Ishikawa (cell line): ENCODE measurements at regions not wholly inside any gene's neighbourhood (a gene's known extent, or its start where the extent isn't known, plus 50 kb on each side); places are given as distances from the start of the nearest gene placed in this dataset.

ENCODE experiments used
- CEBPB ChIP-seq: IDR thresholded peaks from 2 replicates; pipeline ENCODE4 v1.6.1; 2012
- CREB1 ChIP-seq: IDR thresholded peaks from 2 replicates; pipeline ENCODE4 v1.6.1; 2012; ENCODE audit warnings: low read depth
- EGR1 ChIP-seq: IDR thresholded peaks from 2 replicates; pipeline ENCODE4 v1.6.1; 2012
- EP300 ChIP-seq: IDR thresholded peaks from 2 replicates; pipeline ENCODE4 v1.6.1; 2012; ENCODE audit warnings: borderline replicate concordance
- FOXM1 ChIP-seq: IDR thresholded peaks from 2 replicates; pipeline ENCODE4 v1.6.1; 2012; ENCODE audit warnings: low read depth, borderline replicate concordance
- NFIC ChIP-seq: IDR thresholded peaks from 2 replicates; pipeline ENCODE4 v1.6.1; 2012
- RAD21 ChIP-seq: IDR thresholded peaks from 2 replicates; pipeline ENCODE4 v1.6.1; 2012; ENCODE audit warnings: low read depth
- TAF1 ChIP-seq: IDR thresholded peaks from 2 replicates; pipeline ENCODE4 v1.6.1; 2012; ENCODE audit warnings: low read depth, mild to moderate bottlenecking
- TCF12 ChIP-seq: IDR thresholded peaks from 2 replicates; pipeline ENCODE4 v1.6.1; 2012; ENCODE audit warnings: low read depth
- TEAD4 ChIP-seq: IDR thresholded peaks from 2 replicates; pipeline ENCODE4 v1.6.1; 2012
- YY1 ChIP-seq: IDR thresholded peaks from 2 replicates; pipeline ENCODE4 v1.6.1; 2012; ENCODE audit warnings: low read depth
- ZBTB7A ChIP-seq: IDR thresholded peaks from 2 replicates; pipeline ENCODE4 v1.6.1; 2012; ENCODE audit warnings: low read depth
- TF ChIP-seq, protein P1 (sequence below): IDR thresholded peaks from 2 replicates; pipeline ENCODE4 v1.6.1; 2012; ENCODE audit warnings: low read depth, mild to moderate bottlenecking
- TF ChIP-seq, protein P2 (sequence below): IDR thresholded peaks from 2 replicates; pipeline ENCODE4 v1.6.1; 2012
- TF ChIP-seq, protein P3 (sequence below): IDR thresholded peaks from 2 replicates; pipeline ENCODE4 v1.6.1; 2012

DNA sequence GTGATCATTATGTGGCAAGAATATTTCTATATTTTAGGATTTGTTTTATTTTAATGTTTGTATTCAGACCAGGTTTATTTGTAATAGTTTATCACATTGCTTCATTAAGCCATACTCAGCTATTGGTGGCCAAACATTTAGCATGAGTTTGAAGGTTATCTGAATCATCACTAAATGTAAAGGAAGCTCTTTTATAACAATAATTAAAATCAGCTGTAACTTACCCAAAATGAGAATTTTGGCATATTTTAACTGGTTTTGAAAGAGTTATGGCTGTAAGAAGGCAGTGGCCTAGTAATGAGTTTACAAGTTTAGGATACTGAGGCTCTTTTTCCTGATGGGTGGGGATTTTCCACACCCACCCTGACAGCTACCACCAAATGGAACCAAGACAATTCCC lies 177.8 kb downstream of the EN1 start:
- TF ChIP-seq TCF12, result no peak

DNA sequence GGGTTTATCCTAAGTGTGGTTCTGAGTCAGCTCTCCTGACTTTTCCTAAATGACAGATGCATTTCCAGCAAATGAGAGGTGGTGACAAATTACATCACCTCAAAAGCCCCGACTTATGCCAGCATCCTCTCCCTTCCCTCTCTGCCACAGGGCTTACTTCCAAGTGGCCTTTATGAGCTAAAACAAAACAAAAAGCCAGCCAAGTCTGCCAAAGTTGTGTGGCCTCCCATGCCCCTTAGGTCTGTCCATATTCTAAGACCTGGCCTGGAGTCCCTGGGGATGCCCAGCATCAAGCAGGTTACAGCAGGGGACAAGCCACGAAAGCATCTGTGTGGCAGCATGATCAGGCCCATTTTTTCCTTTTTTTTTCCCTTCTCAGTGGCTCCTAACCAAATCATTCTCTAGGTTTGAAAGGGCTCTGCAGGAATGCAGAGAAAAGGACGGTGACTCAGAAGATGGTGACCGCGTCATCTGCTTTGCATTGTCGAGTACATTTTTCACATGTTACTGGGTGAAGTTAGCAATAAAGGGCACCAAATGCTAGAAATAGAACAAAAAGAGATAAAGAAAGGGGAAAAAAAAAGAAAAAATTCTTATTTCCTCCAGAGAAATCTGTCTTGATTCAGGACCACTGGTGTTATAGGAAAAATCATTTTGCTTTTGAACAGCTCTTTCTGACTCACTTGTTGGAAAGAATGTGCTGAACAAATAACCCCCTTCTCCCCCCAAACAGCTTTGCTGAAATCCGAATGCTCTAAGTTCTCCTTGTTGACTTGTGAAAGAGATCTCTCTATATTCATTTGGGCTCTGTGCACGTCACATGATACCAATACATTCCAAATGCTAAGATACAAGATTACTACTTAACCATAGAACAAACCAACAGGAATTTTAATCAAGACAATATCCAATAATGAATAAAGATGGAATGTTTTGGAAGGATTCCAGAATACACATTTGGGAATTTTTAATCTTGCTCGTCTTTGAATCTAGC lies 178.7 kb downstream of the EN1 start:
- no peak for TF ChIP-seq YY1
- no peak for TF ChIP-seq EGR1
- TF ChIP-seq CEBPB, result no peak
- no peak for TF ChIP-seq EP300
- TF ChIP-seq TEAD4, result no peak
- no peak for TF ChIP-seq TCF12
- no peak for TF ChIP-seq TAF1
- TF ChIP-seq, protein P1, sequence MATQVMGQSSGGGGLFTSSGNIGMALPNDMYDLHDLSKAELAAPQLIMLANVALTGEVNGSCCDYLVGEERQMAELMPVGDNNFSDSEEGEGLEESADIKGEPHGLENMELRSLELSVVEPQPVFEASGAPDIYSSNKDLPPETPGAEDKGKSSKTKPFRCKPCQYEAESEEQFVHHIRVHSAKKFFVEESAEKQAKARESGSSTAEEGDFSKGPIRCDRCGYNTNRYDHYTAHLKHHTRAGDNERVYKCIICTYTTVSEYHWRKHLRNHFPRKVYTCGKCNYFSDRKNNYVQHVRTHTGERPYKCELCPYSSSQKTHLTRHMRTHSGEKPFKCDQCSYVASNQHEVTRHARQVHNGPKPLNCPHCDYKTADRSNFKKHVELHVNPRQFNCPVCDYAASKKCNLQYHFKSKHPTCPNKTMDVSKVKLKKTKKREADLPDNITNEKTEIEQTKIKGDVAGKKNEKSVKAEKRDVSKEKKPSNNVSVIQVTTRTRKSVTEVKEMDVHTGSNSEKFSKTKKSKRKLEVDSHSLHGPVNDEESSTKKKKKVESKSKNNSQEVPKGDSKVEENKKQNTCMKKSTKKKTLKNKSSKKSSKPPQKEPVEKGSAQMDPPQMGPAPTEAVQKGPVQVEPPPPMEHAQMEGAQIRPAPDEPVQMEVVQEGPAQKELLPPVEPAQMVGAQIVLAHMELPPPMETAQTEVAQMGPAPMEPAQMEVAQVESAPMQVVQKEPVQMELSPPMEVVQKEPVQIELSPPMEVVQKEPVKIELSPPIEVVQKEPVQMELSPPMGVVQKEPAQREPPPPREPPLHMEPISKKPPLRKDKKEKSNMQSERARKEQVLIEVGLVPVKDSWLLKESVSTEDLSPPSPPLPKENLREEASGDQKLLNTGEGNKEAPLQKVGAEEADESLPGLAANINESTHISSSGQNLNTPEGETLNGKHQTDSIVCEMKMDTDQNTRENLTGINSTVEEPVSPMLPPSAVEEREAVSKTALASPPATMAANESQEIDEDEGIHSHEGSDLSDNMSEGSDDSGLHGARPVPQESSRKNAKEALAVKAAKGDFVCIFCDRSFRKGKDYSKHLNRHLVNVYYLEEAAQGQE, result no peak
- no peak for TF ChIP-seq ZBTB7A
- no peak for TF ChIP-seq NFIC

DNA sequence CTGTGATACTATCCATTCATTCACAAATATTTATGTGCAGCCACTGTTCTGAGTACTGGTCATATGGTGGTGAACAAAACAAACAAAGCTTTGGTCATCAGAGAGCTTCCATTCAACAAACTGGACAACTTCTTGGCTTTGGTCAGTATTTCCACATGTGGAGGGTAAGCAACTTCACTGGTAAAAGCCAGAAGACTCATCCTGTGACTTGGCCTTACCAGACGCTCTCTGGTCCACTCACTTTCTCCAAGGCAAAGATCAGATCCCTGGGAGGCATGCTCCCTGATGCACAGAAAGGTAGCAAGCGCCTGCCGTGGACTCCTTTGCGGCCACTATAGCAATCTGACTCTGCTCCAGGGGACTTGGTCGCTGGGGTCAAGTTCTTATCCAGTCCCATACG lies 179.5 kb downstream of the EN1 start:
- TF ChIP-seq CREB1, result no peak
- TF ChIP-seq EP300, result no peak
- TF ChIP-seq NFIC, result no peak
- no peak for TF ChIP-seq YY1
- no peak for TF ChIP-seq RAD21
- TF ChIP-seq TAF1, result no peak
- TF ChIP-seq, protein P1, result no peak
- TF ChIP-seq, protein P2, sequence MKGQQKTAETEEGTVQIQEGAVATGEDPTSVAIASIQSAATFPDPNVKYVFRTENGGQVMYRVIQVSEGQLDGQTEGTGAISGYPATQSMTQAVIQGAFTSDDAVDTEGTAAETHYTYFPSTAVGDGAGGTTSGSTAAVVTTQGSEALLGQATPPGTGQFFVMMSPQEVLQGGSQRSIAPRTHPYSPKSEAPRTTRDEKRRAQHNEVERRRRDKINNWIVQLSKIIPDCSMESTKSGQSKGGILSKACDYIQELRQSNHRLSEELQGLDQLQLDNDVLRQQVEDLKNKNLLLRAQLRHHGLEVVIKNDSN, result no peak
- no peak for TF ChIP-seq TCF12
- TF ChIP-seq ZBTB7A, result no peak
- no peak for TF ChIP-seq CEBPB

DNA sequence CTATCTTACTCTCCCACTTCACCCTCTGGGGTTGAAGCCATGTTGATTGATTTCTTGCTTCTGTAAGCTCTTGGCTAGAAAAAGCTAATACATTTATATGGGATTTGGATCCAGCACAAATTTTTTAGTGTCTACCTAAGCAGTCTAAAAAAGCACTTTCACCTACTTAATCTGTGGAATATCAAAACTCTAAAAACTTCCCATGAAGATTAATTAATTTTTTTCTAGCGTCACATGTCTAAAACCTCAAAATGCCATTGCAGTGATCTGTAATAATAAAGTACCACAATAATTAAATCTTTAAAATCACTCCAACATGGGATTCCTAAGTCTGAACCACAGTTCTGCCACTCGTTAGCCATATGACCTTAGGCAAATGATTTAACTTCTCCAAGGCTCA lies 180.1 kb downstream of the EN1 start:
- no peak for TF ChIP-seq RAD21
- TF ChIP-seq EP300, result no peak
- TF ChIP-seq, protein P3, sequence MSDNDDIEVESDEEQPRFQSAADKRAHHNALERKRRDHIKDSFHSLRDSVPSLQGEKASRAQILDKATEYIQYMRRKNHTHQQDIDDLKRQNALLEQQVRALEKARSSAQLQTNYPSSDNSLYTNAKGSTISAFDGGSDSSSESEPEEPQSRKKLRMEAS, result no peak
- TF ChIP-seq, protein P2, result no peak
- TF ChIP-seq TAF1, result no peak
- TF ChIP-seq TCF12, result no peak
- TF ChIP-seq TEAD4, result no peak
- TF ChIP-seq FOXM1, result no peak
- TF ChIP-seq CEBPB, result no peak
- TF ChIP-seq YY1, result no peak
- TF ChIP-seq EGR1, result no peak
- no peak for TF ChIP-seq CREB1
- TF ChIP-seq, protein P1, result no peak
- no peak for TF ChIP-seq NFIC
- no peak for TF ChIP-seq ZBTB7A
